ENCODE measurements at regions not wholly inside any gene's neighbourhood (a gene's known extent, or its start where the extent isn't known, plus 50 kb on each side); places are given as distances from the start of the nearest gene placed in this dataset.

DNA sequence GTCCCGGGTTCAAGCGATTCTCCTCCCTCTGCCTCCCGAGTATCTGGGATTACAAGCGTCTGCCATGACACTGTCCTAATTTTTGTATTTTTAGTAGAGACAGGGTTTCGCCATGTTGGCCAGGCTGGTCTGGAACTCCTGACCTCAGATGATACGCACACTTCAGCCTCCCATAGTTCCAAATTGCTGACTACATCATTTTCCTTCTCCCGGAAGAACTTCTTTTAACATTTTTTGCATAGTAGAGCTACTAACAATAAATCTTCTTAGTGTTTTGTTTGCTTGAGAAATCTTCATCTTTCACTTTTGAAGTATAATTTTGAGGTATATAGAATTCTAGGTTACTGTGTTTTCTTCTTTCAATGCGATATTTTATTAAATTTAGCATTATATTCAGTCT is 1415.1 kb upstream of the RAG2 start:
- Histone ChIP-seq H3K4me2 (ENCODE audit: low read depth, low read length) (no peak overlapping the region), H4K20me1 (ENCODE audit: insufficient read depth, low read length) (no peaks in the 10 kb centered on the region), H3K9me3 (ENCODE audit: low read length) (peaks cover 16% of the 10 kb centered on the region), H3K36me3 (replicated peaks in 1 of 2; ENCODE audit: control insufficient read depth in 1 of 2, insufficient read depth in 2 of 2, low read length in 2 of 2) (no peaks in the 10 kb centered on the region), H2AFZ (ENCODE audit: low read length) (no peak overlapping the region), H3K27me3 (ENCODE audit: control insufficient read depth in 1 of 2, insufficient read depth in 2 of 2, low read length in 2 of 2) (no peaks in the 10 kb centered on the region), H3K9ac (ENCODE audit: insufficient read depth, low read depth, low read length) (no peak overlapping the region), H3K27ac (ENCODE audit: extremely low read length, insufficient read depth, low read length) (no peak overlapping the region), H3K4me1 (ENCODE audit: insufficient read depth, low read length) (no peaks in the 10 kb centered on the region), H3K79me2 (ENCODE audit: insufficient read depth, low read length) (no peaks in the 10 kb centered on the region), H3K4me3 (replicated peaks in 1 of 3; ENCODE audit: insufficient read depth in 1 of 3, low read depth in 2 of 3, low read length in 3 of 3) (no peak overlapping the region)
- CTCF ChIA-PET (ENCODE audit: low intra/inter-chr PET ratio, low total read pairs), result no interaction called here
- POLR2A ChIA-PET, result no interaction called here
- ATAC-seq, result no peak
- no peak for DNase-seq (ENCODE audit: low spot score)
- in situ Hi-C loops (cut with HindIII; ENCODE audit: extremely low pct_ligation_motif_present, low pct_unique_long_range_greater_than_20kb), result no loop called here
- WGBS (ENCODE audit: low lambda C conversion rate), result 14% methylated on average over 8 of the region's 8 CpGs
- intact Hi-C loops (cut with micrococcal nuclease; ENCODE audit: unreplicated experiment), result no loop called here
- TF ChIP-seq FOXP1 (IDR thresholded peaks at IDR 0.05), result no peak
- no peak for TF ChIP-seq FOXP1 (CRISPR knock-in tag; IDR thresholded peaks at IDR 0.05)
- no peak for TF ChIP-seq HNRNPK (IDR thresholded peaks at IDR 0.05; ENCODE audit: low read depth, low read length, poor library complexity, severe bottlenecking)
- no peak for TF ChIP-seq ZNF761 (CRISPR knock-in tag; conservative IDR thresholded peaks at IDR 0.05)
- peak; percentile 72 to 89 for TF ChIP-seq MAFK (conservative IDR thresholded peaks at IDR 0.05 in 1 of 2, IDR thresholded peaks at IDR 0.05 in 1 of 2; ENCODE audit: low read length in 2 of 2)
- TF ChIP-seq ZNF644 (CRISPR knock-in tag; IDR thresholded peaks at IDR 0.05; ENCODE audit: low read depth), result no peak
- peak; percentile 82 for TF ChIP-seq MAFF (IDR thresholded peaks at IDR 0.05; ENCODE audit: low read depth, low read length)
- TF ChIP-seq ZNF629 (CRISPR knock-in tag; conservative IDR thresholded peaks at IDR 0.05), result no peak
- no TSS peak for BruUV-seq (replicated peaks)
- FAIRE-seq, result no peak

DNA sequence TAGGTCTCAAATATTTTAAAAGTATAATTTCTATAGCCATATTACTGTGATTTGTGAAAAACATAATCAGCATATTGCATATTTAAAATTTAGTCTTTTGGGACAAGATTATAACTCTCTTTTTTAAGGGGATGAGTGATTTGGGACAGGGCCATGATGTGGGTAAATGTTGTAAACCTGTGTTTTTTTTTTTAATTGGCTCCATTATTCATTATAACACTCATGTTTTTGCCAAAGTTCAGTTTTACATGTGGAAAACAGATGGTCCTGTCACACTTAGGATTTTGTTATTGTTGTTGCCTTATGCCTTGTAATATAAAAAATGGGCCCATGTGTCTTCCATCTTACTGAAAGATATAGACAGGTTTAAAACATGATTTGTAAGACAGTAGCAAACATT is 1413.5 kb upstream of the RAG2 start:
- Histone ChIP-seq H3K4me2 (ENCODE audit: low read depth, low read length) (no peak overlapping the region), H3K27ac (ENCODE audit: extremely low read length, insufficient read depth, low read length) (no peak overlapping the region), H3K4me3 (replicated peaks in 1 of 3; ENCODE audit: insufficient read depth in 1 of 3, low read depth in 2 of 3, low read length in 3 of 3) (no peak overlapping the region), H3K27me3 (ENCODE audit: control insufficient read depth in 1 of 2, insufficient read depth in 2 of 2, low read length in 2 of 2) (no peaks in the 10 kb centered on the region), H3K9me3 (ENCODE audit: low read length) (peaks cover 17% of the 10 kb centered on the region; the same call in 1 of the 2 replicates), H3K79me2 (ENCODE audit: insufficient read depth, low read length) (no peaks in the 10 kb centered on the region), H3K36me3 (replicated peaks in 1 of 2; ENCODE audit: control insufficient read depth in 1 of 2, insufficient read depth in 2 of 2, low read length in 2 of 2) (no peaks in the 10 kb centered on the region), H3K4me1 (ENCODE audit: insufficient read depth, low read length) (no peaks in the 10 kb centered on the region), H4K20me1 (ENCODE audit: insufficient read depth, low read length) (no peaks in the 10 kb centered on the region), H3K9ac (ENCODE audit: insufficient read depth, low read depth, low read length) (no peak overlapping the region), H2AFZ (ENCODE audit: low read length) (no peak overlapping the region)
- ChIA-PET CTCF (ENCODE audit: low intra/inter-chr PET ratio, low total read pairs) (no interaction called here), POLR2A (no interaction called here)
- no TSS peak for BruUV-seq (replicated peaks)
- intact Hi-C loops (cut with micrococcal nuclease; ENCODE audit: unreplicated experiment) (no loop called here), in situ Hi-C loops (cut with HindIII; ENCODE audit: extremely low pct_ligation_motif_present, low pct_unique_long_range_greater_than_20kb) (no loop called here)
- DNase-seq (ENCODE audit: low spot score) (no peak), FAIRE-seq (no peak), ATAC-seq (no peak)
- TF ChIP-seq ZNF777 (CRISPR knock-in tag; IDR thresholded peaks at IDR 0.05), result no peak
- no peak for TF ChIP-seq TCF7L2 (IDR thresholded peaks at IDR 0.05; ENCODE audit: low read depth, low read length)
- no peak for TF ChIP-seq ZNF513 (CRISPR knock-in tag; conservative IDR thresholded peaks at IDR 0.05)
- TF ChIP-seq ZNF703 (CRISPR knock-in tag; IDR thresholded peaks at IDR 0.05; ENCODE audit: borderline replicate concordance), result no peak

All from HepG2 (cell line).